ENCODE measurements at regions not wholly inside any gene's neighbourhood (a gene's known extent, or its start where the extent isn't known, plus 50 kb on each side); places are given as distances from the start of the nearest gene placed in this dataset.

GRCh38 chr1:73617145-73617544 is 580.8 kb downstream of the LRRIQ3 start:
- H3K4me1 Mint-ChIP-seq (ENCODE audit: low read depth) = no peaks in the 10 kb centered on the region
- no peaks in the 10 kb centered on the region for H3K27me3 Mint-ChIP-seq
- H3K36me3 Mint-ChIP-seq (ENCODE audit: low read depth) = no peaks in the 10 kb centered on the region
- H3K27ac Mint-ChIP-seq = no peak overlapping the region
- H3K4me3 Mint-ChIP-seq = no peak overlapping the region
- peaks cover 5% of the 10 kb centered on the region for H3K9me3 Mint-ChIP-seq

DNA sequence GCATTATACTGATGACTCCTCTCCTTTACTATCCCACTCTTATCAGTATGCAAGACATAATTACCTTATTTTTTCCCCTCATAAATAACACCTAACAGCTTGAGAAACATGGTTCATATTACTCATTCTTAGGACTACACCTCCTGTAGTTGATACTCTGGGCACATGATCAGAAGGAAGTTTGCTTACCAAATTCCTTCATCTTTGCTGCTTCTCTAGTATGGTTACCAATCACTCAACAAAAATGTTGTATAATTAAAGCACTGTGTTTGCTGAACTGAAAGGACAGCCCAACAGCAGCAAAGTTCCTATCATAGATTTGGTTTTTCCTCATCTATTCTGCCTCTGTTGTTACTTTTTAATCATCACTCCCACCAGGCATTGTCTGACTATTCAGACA is 586.3 kb downstream of the LRRIQ3 start:
- Mint-ChIP-seq H3K36me3 (ENCODE audit: low read depth) (no peaks in the 10 kb centered on the region), H3K27ac (no peak overlapping the region), H3K27me3 (no peaks in the 10 kb centered on the region), H3K4me3 (no peak overlapping the region), H3K9me3 (no peaks in the 10 kb centered on the region), H3K4me1 (ENCODE audit: low read depth) (no peaks in the 10 kb centered on the region)

GRCh38 chr1:73604739-73605138 is 593.2 kb downstream of the LRRIQ3 start:
- Mint-ChIP-seq H3K27ac (no peak overlapping the region), H3K4me3 (no peak overlapping the region), H3K4me1 (ENCODE audit: low read depth) (no peaks in the 10 kb centered on the region), H3K36me3 (ENCODE audit: low read depth) (no peaks in the 10 kb centered on the region), H3K9me3 (peaks cover 4% of the 10 kb centered on the region), H3K27me3 (no peaks in the 10 kb centered on the region)

DNA sequence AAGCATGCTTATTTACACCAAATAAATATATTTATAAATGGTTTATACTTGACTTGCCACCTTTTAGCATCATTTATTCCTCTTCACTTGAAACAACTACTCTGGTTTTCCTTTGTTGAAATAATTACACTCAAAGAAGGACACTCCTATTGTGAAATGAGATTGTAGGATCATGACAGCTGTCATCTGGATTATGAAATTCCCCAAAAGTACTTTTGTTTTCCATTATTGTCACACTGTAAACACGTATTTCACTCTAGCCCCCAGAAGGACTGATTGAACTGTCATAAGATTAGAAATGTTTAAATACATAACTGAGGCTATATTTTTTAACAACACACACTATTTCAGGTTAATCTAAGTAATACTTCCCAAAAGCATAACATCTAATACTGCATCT is 593.8 kb downstream of the LRRIQ3 start:
- Mint-ChIP-seq H3K27ac (no peak overlapping the region), H3K36me3 (ENCODE audit: low read depth) (no peaks in the 10 kb centered on the region), H3K27me3 (no peaks in the 10 kb centered on the region), H3K4me1 (ENCODE audit: low read depth) (no peaks in the 10 kb centered on the region), H3K4me3 (no peak overlapping the region), H3K9me3 (peaks cover 4% of the 10 kb centered on the region)

DNA sequence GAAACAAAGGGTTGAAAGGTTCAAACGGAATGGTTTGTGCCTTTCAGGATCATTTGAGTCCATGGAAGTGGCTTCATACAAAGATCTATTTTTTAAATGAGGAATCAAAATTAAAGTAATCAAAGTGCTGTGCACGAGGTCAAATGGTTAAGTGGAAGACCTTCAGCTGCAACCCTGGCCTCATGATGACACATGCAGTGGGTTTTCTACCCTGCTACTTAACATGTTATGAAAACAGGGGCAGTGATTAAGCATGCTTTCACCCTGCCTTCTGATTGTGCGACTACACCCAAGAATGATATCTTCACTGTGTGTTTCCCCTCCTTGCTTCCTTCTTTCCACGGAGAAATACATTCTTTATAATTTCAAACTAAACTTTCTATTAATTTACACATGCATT is 604.2 kb downstream of the LRRIQ3 start:
- H3K27ac Mint-ChIP-seq = no peak overlapping the region
- peaks cover 8% of the 10 kb centered on the region for H3K9me3 Mint-ChIP-seq
- H3K4me3 Mint-ChIP-seq = no peak overlapping the region

GRCh38 chr1:73593364-73593763 is 604.6 kb downstream of the LRRIQ3 start:
- Mint-ChIP-seq H3K4me1 (ENCODE audit: low read depth) (no peaks in the 10 kb centered on the region), H3K27ac (no peak overlapping the region), H3K36me3 (ENCODE audit: low read depth) (no peaks in the 10 kb centered on the region), H3K27me3 (no peaks in the 10 kb centered on the region), H3K4me3 (no peak overlapping the region), H3K9me3 (peaks cover 6% of the 10 kb centered on the region)

More for the DNA sequence above, 604.2 kb downstream of the LRRIQ3 start:
- Mint-ChIP-seq H3K36me3 (ENCODE audit: low read depth) (no peaks in the 10 kb centered on the region), H3K27me3 (no peaks in the 10 kb centered on the region), H3K4me1 (ENCODE audit: low read depth) (no peaks in the 10 kb centered on the region)

DNA sequence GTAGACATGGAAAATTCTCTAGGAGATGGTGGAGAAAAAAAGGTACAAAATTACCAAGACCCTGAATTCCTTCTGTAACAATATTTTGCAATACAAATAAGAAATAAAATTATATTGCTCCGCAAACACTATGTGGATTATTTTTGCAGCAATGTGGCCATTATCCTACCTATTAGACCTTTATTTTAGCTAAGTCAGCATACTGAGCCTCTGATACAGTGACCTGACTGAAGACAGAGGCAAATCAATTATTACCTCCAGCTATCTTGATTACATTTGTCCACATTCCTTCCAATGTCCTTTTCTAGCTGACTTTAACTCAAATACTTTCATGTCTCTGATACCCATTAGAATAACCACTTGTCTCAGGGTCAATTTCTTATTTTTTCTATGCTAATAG is 610.9 kb downstream of the LRRIQ3 start:
- H3K9me3 Mint-ChIP-seq = peaks cover 3% of the 10 kb centered on the region
- no peak overlapping the region for H3K4me3 Mint-ChIP-seq
- no peaks in the 10 kb centered on the region for H3K27me3 Mint-ChIP-seq
- H3K27ac Mint-ChIP-seq = no peak overlapping the region
- no peaks in the 10 kb centered on the region for H3K4me1 Mint-ChIP-seq (ENCODE audit: low read depth)
- no peaks in the 10 kb centered on the region for H3K36me3 Mint-ChIP-seq (ENCODE audit: low read depth)

DNA sequence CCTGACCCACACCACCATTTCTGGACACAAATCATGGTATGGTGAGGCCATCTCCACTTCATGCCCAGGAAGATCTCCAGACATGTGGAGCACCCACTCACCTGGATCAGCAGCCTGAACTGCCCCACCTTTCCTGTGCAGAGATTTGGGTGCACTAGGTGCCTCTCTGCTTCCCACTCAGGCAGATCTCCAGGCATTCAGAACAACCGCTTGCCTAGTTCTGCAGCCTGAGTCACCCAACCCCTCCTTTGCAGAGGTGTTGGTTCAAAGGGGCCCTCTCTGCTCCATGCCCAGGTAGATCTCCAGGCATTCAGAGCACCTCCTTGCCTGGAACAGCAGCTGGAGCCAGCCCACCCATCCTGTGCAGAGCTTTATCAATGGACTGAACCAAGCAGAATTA is 620.8 kb downstream of the LRRIQ3 start:
- Mint-ChIP-seq H3K27ac (no peak overlapping the region), H3K9me3 (peaks cover 9% of the 10 kb centered on the region), H3K27me3 (no peaks in the 10 kb centered on the region), H3K36me3 (ENCODE audit: low read depth) (no peaks in the 10 kb centered on the region), H3K4me1 (ENCODE audit: low read depth) (no peaks in the 10 kb centered on the region), H3K4me3 (no peak overlapping the region)

GRCh38 chr1:73576083-73576482 is 621.9 kb downstream of the LRRIQ3 start:
- H3K36me3 Mint-ChIP-seq (ENCODE audit: low read depth) = no peaks in the 10 kb centered on the region
- no peak overlapping the region for H3K4me3 Mint-ChIP-seq
- H3K27me3 Mint-ChIP-seq = no peaks in the 10 kb centered on the region
- peaks cover 9% of the 10 kb centered on the region for H3K9me3 Mint-ChIP-seq
- no peak overlapping the region for H3K27ac Mint-ChIP-seq
- no peaks in the 10 kb centered on the region for H3K4me1 Mint-ChIP-seq (ENCODE audit: low read depth)

DNA sequence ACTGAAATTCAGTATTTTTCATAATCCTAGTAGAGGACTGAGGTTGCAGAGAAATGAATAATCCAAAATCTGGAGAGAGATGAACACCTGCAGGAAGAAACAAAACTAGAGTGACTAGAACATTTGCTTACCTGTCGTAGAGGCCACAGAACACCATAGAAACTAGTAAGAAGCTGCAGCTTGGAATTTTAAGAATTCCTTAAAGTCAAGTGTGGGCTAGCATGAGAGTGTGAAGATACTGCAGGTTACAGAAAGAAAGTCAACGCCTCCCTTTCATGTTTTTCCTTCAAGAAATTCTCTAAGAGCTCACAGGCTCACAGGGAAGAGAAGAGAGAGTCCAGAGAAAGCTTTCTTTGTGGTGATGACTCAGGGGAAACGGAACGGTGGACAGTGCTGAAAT is 633.7 kb downstream of the LRRIQ3 start:
- H3K36me3 Mint-ChIP-seq (ENCODE audit: low read depth) = no peaks in the 10 kb centered on the region
- H3K4me3 Mint-ChIP-seq = no peak overlapping the region
- peaks cover 12% of the 10 kb centered on the region for H3K9me3 Mint-ChIP-seq
- no peaks in the 10 kb centered on the region for H3K27me3 Mint-ChIP-seq
- H3K27ac Mint-ChIP-seq = no peak overlapping the region
- no peaks in the 10 kb centered on the region for H3K4me1 Mint-ChIP-seq (ENCODE audit: low read depth)

GRCh38 chr1:73556270-73556669 is 641.7 kb downstream of the LRRIQ3 start:
- Mint-ChIP-seq H3K36me3 (ENCODE audit: low read depth) (no peaks in the 10 kb centered on the region), H3K9me3 (peaks cover 21% of the 10 kb centered on the region), H3K27ac (no peak overlapping the region), H3K4me3 (no peak overlapping the region), H3K4me1 (ENCODE audit: low read depth) (no peaks in the 10 kb centered on the region), H3K27me3 (no peaks in the 10 kb centered on the region)

GRCh38 chr1:73537400-73537799 is 660.6 kb downstream of the LRRIQ3 start:
- Mint-ChIP-seq H3K27ac (no peak overlapping the region), H3K4me3 (no peak overlapping the region), H3K9me3 (peaks cover 11% of the 10 kb centered on the region), H3K27me3 (no peaks in the 10 kb centered on the region), H3K4me1 (ENCODE audit: low read depth) (no peaks in the 10 kb centered on the region), H3K36me3 (ENCODE audit: low read depth) (no peaks in the 10 kb centered on the region)

- no peaks in the 10 kb centered on the region for H3K27me3 Mint-ChIP-seq
- H3K9me3 Mint-ChIP-seq = peaks cover 6% of the 10 kb centered on the region
- H3K27ac Mint-ChIP-seq = no peak overlapping the region
- no peaks in the 10 kb centered on the region for H3K36me3 Mint-ChIP-seq (ENCODE audit: low read depth)
- H3K4me3 Mint-ChIP-seq = no peak overlapping the region
- H3K4me1 Mint-ChIP-seq (ENCODE audit: low read depth) = no peaks in the 10 kb centered on the region
These were observed 680.3 kb downstream of the LRRIQ3 start for GRCh38 chr1:73517603-73518191.

GRCh38 chr1:73516451-73516850 is 681.5 kb downstream of the LRRIQ3 start:
- Mint-ChIP-seq H3K27me3 (no peaks in the 10 kb centered on the region), H3K27ac (no peak overlapping the region), H3K4me1 (ENCODE audit: low read depth) (no peaks in the 10 kb centered on the region), H3K4me3 (no peak overlapping the region), H3K9me3 (peaks cover 11% of the 10 kb centered on the region), H3K36me3 (ENCODE audit: low read depth) (no peaks in the 10 kb centered on the region)

DNA sequence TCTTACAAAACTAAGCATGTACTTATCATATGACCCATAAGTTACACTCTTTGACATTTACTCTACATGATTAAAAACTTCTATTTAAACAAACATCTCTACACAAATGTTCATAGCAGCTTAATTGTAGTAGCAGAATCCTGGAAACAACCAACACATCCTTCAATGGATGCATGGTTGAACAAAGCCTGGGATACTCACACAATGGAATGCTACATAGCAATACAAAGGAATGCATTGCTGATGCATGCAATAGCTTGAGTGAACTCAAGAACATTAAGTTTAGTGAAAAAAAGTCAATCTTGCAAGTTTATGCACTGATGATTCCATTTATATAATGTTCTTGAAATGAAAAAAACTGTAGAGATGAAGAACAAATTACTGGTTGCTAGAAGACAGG is 686.9 kb downstream of the LRRIQ3 start:
- no peaks in the 10 kb centered on the region for H3K36me3 Mint-ChIP-seq (ENCODE audit: low read depth)
- H3K27me3 Mint-ChIP-seq = no peaks in the 10 kb centered on the region
- H3K4me1 Mint-ChIP-seq (ENCODE audit: low read depth) = no peaks in the 10 kb centered on the region
- H3K4me3 Mint-ChIP-seq = no peak overlapping the region
- H3K27ac Mint-ChIP-seq = no peak overlapping the region
- H3K9me3 Mint-ChIP-seq = peaks cover 9% of the 10 kb centered on the region

GRCh38 chr1:73500154-73500553 is 697.8 kb downstream of the LRRIQ3 start:
- no peaks in the 10 kb centered on the region for H3K4me1 Mint-ChIP-seq (ENCODE audit: low read depth)
- H3K9me3 Mint-ChIP-seq = peaks cover 4% of the 10 kb centered on the region
- H3K27ac Mint-ChIP-seq = no peak overlapping the region
- H3K27me3 Mint-ChIP-seq = no peaks in the 10 kb centered on the region
- no peaks in the 10 kb centered on the region for H3K36me3 Mint-ChIP-seq (ENCODE audit: low read depth)
- H3K4me3 Mint-ChIP-seq = no peak overlapping the region

Measured in stimulated activated naive CD8-positive, alpha-beta T cell treated with anti-CD3 and anti-CD28 coated beads, Interleukin-15, Interleukin-2, amounts not matched to agents 100 ng/mL and 50 ng/mL, for 24 hours (primary cell).